Calu3 (cell line): ENCODE measurements at regions not wholly inside any gene's neighbourhood (a gene's known extent, or its start where the extent isn't known, plus 50 kb on each side); places are given as distances from the start of the nearest gene placed in this dataset.

Experiments used
- BruUV-seq: library from RNA; stranded (reverse); fragments of 400-500 nt; replicated peaks from 2 replicates; lab custom pipeline; 2021; lab: Mats Ljungman, UMichigan
- CTCF ChIA-PET: fragments of 300-600 bp; sonication (Branson Sonifier 250); formaldehyde crosslinking; loops from one replicate; lab custom pipeline; 2022; ENCODE audit warnings: antibody characterized with exemption; lab: Charles Lee
- DNase-seq: peaks from one replicate; pipeline ENCODE4 v3.0.0; 2022
- H3K27ac Mint-ChIP-seq: one replicate; pipeline ENCODE4 v1.8.0; 2022; ENCODE audit warnings: mixed read lengths; ENCODE audit not compliant: unreplicated experiment
- H3K27me3 Mint-ChIP-seq: one replicate; pipeline ENCODE4 v1.8.0; 2022; ENCODE audit warnings: mixed read lengths; ENCODE audit not compliant: unreplicated experiment
- H3K36me3 Mint-ChIP-seq: one replicate; pipeline ENCODE4 v1.8.0; 2022; ENCODE audit warnings: mild to moderate bottlenecking, moderate library complexity, mixed read lengths; ENCODE audit not compliant: insufficient read depth, unreplicated experiment
- H3K4me1 Mint-ChIP-seq: one replicate; pipeline ENCODE4 v1.8.0; 2022; ENCODE audit warnings: mild to moderate bottlenecking, low read depth, mixed read lengths; ENCODE audit not compliant: unreplicated experiment
- H3K4me3 Mint-ChIP-seq: one replicate; pipeline ENCODE4 v1.8.0; 2022; ENCODE audit warnings: mild to moderate bottlenecking, low read depth, moderate library complexity, mixed read lengths; ENCODE audit not compliant: unreplicated experiment
- H3K9me3 Mint-ChIP-seq: one replicate; pipeline ENCODE4 v1.8.0; 2022; ENCODE audit warnings: low read depth, mixed read lengths; ENCODE audit not compliant: unreplicated experiment
- CTCF ChIP-seq: fragments of 200-600 bp; IDR thresholded peaks from one replicate; pipeline ENCODE4 v1.8.0; 2022; ENCODE audit warnings: antibody characterized with exemption; ENCODE audit not compliant: unreplicated experiment
- intact Hi-C: fragments of 100-400 bp; cut with micrococcal nuclease; formaldehyde crosslinking; loops from one replicate; pipeline ENCODE4 v1.10.0; 2022; ENCODE audit not compliant: unreplicated experiment

- DNase-seq, result no peak
- H3K9me3 Mint-ChIP-seq, result peaks cover 15% of the 10 kb centered on the region
- H3K27ac Mint-ChIP-seq, result no peak overlapping the region
- H3K27me3 Mint-ChIP-seq, result no peaks in the 10 kb centered on the region
- no peak overlapping the region for H3K4me3 Mint-ChIP-seq
- H3K4me1 Mint-ChIP-seq, result no peaks in the 10 kb centered on the region
- intact Hi-C loops, result no loop called here
- H3K36me3 Mint-ChIP-seq, result no peaks in the 10 kb centered on the region
- no TSS peak for BruUV-seq
- CTCF ChIA-PET, result no interaction called here
- no peak for TF ChIP-seq CTCF
Measured at GRCh38 chr21:19508442-19508841, 1104.9 kb upstream of the TMPRSS15 start.

GRCh38 chr21:19508844-19509243 is 1105.3 kb upstream of the TMPRSS15 start:
- no peak for DNase-seq

GRCh38 chr21:19510057-19510456 is 1106.5 kb upstream of the TMPRSS15 start:
- H3K4me3 Mint-ChIP-seq, result no peak overlapping the region
- intact Hi-C loops, result no loop called here
- CTCF ChIA-PET, result no interaction called here
- TF ChIP-seq CTCF, result no peak
- no TSS peak for BruUV-seq
- no peak for DNase-seq
- no peaks in the 10 kb centered on the region for H3K4me1 Mint-ChIP-seq
- peaks cover 13% of the 10 kb centered on the region for H3K9me3 Mint-ChIP-seq
- no peaks in the 10 kb centered on the region for H3K27me3 Mint-ChIP-seq
- no peak overlapping the region for H3K27ac Mint-ChIP-seq
- H3K36me3 Mint-ChIP-seq, result no peaks in the 10 kb centered on the region

More at GRCh38 chr21:19508844-19509243, 1105.3 kb upstream of the TMPRSS15 start:
- Mint-ChIP-seq H3K4me3 (no peak overlapping the region), H3K4me1 (no peaks in the 10 kb centered on the region), H3K27ac (no peak overlapping the region), H3K36me3 (no peaks in the 10 kb centered on the region), H3K9me3 (peaks cover 15% of the 10 kb centered on the region), H3K27me3 (no peaks in the 10 kb centered on the region)
- no TSS peak for BruUV-seq
- intact Hi-C loops, result no loop called here
- CTCF ChIA-PET, result no interaction called here
- TF ChIP-seq CTCF, result no peak

GRCh38 chr21:19510653-19511052 is 1107.1 kb upstream of the TMPRSS15 start:
- Mint-ChIP-seq H3K36me3 (no peaks in the 10 kb centered on the region), H3K4me3 (no peak overlapping the region), H3K9me3 (peaks cover 13% of the 10 kb centered on the region), H3K27me3 (no peaks in the 10 kb centered on the region), H3K4me1 (no peaks in the 10 kb centered on the region), H3K27ac (no peak overlapping the region)
- TF ChIP-seq CTCF, result no peak
- DNase-seq, result no peak
- CTCF ChIA-PET, result no interaction called here
- BruUV-seq, result no TSS peak
- intact Hi-C loops, result no loop called here
